ENCODE measurements at regions not wholly inside any gene's neighbourhood (a gene's known extent, or its start where the extent isn't known, plus 50 kb on each side); places are given as distances from the start of the nearest gene placed in this dataset.

DNA sequence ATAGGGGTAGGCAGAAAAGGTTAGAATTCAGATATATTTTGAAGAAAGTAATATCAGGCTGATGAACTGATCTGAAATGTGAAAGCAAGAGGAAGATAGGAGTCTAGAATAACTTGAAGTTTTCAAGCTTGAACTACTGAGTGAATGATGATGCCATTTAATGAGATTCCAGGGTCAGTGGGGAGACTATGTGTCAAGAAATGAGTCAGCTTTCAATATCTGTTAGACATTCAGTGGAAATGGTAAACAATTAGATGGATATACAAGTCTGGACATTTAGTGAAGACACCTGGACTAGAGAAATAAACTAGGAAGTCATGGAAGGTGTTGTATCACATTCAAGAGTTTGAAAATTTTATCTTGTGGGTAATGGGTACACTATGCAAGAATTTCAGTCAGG is 326.9 kb downstream of the FSIP2 start:
- TF ChIP-seq GATA3 (IDR thresholded peaks at IDR 0.05; ENCODE audit: low read depth, low read length) (no peak), GATA2 (IDR thresholded peaks at IDR 0.05; ENCODE audit: low read depth, low read length) (no peak)
